ENCODE measurements at regions not wholly inside any gene's neighbourhood (a gene's known extent, or its start where the extent isn't known, plus 50 kb on each side); places are given as distances from the start of the nearest gene placed in this dataset.

GRCh38 chr15:93527374-93528050 is 438.5 kb upstream of the RGMA start:
- DNase-seq: no peak

GRCh38 chr15:93524432-93524831 is 435.4 kb upstream of the RGMA start:
- DNase-seq: no peak

- no peak for DNase-seq
These were observed 434.5 kb upstream of the RGMA start for GRCh38 chr15:93523481-93523880.

- no peak for DNase-seq
These were observed 431.2 kb upstream of the RGMA start for GRCh38 chr15:93520206-93520605.

- DNase-seq: no peak
These were observed 430.6 kb upstream of the RGMA start for GRCh38 chr15:93519599-93519998.

GRCh38 chr15:93517176-93517575 is 428.2 kb upstream of the RGMA start:
- DNase-seq: no peak

GRCh38 chr15:93515256-93516051 is 426.4 kb upstream of the RGMA start:
- no peak for DNase-seq

GRCh38 chr15:93506646-93507045 is 417.6 kb upstream of the RGMA start:
- DNase-seq: no peak

- DNase-seq: no peak
These were observed 416.5 kb upstream of the RGMA start for GRCh38 chr15:93505506-93505905.

GRCh38 chr15:93501946-93502345 is 412.9 kb upstream of the RGMA start:
- no peak for DNase-seq

- DNase-seq: no peak
These were observed 411.1 kb upstream of the RGMA start for GRCh38 chr15:93500155-93500554.

GRCh38 chr15:93497291-93497690 is 408.3 kb upstream of the RGMA start:
- no peak for DNase-seq

GRCh38 chr15:93496888-93497287 is 407.9 kb upstream of the RGMA start:
- DNase-seq: no peak

GRCh38 chr15:93495799-93496637 is 407.0 kb upstream of the RGMA start:
- no peak for DNase-seq

GRCh38 chr15:93493172-93493571 is 404.2 kb upstream of the RGMA start:
- no peak for DNase-seq

GRCh38 chr15:93491291-93491690 is 402.3 kb upstream of the RGMA start:
- DNase-seq: no peak

GRCh38 chr15:93488296-93488713 is 399.3 kb upstream of the RGMA start:
- DNase-seq: no peak

GRCh38 chr15:93486407-93487117 is 397.6 kb upstream of the RGMA start:
- no peak for DNase-seq

GRCh38 chr15:93485438-93486327 is 396.7 kb upstream of the RGMA start:
- DNase-seq: peak; percentile 33

GRCh38 chr15:93483923-93484322 is 394.9 kb upstream of the RGMA start:
- DNase-seq: no peak

GRCh38 chr15:93482731-93483130 is 393.7 kb upstream of the RGMA start:
- no peak for DNase-seq

Data from renal pelvis (tissue), 1 donor.